Tibial nerve (tissue), 4 donors: ENCODE measurements at regions not wholly inside any gene's neighbourhood (a gene's known extent, or its start where the extent isn't known, plus 50 kb on each side); places are given as distances from the start of the nearest gene placed in this dataset.

Experiments used
- CTCF ChIP-seq, 5 experiments: fragments of 200-600 bp in 3 of 5; fragments of 450-650 bp in 2 of 5; sonication (generic) in 3 of 5; IDR thresholded peaks; one replicate each; pipeline ENCODE4 v1.5.1; 2016 to 2019; ENCODE audit warnings: antibody characterized with exemption in 5 of 5, mild to moderate bottlenecking in 3 of 5, moderate library complexity in 2 of 5
- EP300 ChIP-seq, 2 donors: sonication (generic); formaldehyde crosslinking; IDR thresholded peaks; one replicate each; pipeline ENCODE4 v1.6.1; 2017; ENCODE audit warnings: antibody characterized with exemption in 2 of 2, mild to moderate bottlenecking in 1 of 2

- TF ChIP-seq CTCF (IDR thresholded peaks at IDR 0.05), result no peak
- TF ChIP-seq EP300 (IDR thresholded peaks at IDR 0.05), result no peak
Observed at GRCh38 chr2:147578529-147578928, 266.3 kb upstream of the ACVR2A start.
